ENCODE measurements at regions not wholly inside any gene's neighbourhood (a gene's known extent, or its start where the extent isn't known, plus 50 kb on each side); places are given as distances from the start of the nearest gene placed in this dataset.

DNA sequence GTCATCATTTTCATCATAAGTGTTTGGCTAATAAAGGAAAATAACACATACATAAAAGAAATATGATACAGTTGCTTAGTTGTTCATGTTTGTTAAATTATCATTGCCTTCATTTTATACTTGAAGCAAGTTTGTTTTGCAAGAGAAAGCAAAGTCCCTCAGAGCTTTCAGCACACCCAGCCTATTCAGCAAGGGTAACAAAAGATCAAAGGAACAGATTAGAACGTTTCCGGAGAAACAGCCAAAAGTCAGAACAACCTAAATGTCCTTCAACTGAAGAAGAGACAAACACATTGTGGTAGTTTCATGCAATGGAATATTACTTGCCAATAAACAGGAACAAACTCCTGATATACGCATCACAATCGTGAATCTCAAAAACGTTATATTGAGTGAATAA is 380.7 kb downstream of the MZT1 start:
- H3K4me1 ChIP-seq (ENCODE audit: insufficient read depth, low read length, severe bottlenecking): no peaks in the 10 kb centered on the region
- no peak overlapping the region for H3K9ac ChIP-seq (ENCODE audit: low read length)
- no peaks in the 10 kb centered on the region for H3K36me3 ChIP-seq (ENCODE audit: insufficient read depth, low read length)
- H3K27ac ChIP-seq (ENCODE audit: low read depth, low read length, poor library complexity, severe bottlenecking): no peak overlapping the region
- H3K9me2 ChIP-seq (ENCODE audit: low read depth, low read length): no peaks in the 10 kb centered on the region
- no peak overlapping the region for H3K4me3 ChIP-seq (ENCODE audit: low read depth, low read length, poor library complexity, severe bottlenecking)
- TF ChIP-seq CTCF (IDR thresholded peaks at IDR 0.05; ENCODE audit: low read length) (no peak), EZH2 (IDR thresholded peaks at IDR 0.05; ENCODE audit: borderline replicate concordance, low read length) (no peak)
- no peaks in the 10 kb centered on the region for H3K79me2 ChIP-seq (ENCODE audit: insufficient read depth, low read length)
- H2AFZ ChIP-seq (ENCODE audit: low read length): no peak overlapping the region
- no peaks in the 10 kb centered on the region for H3F3A ChIP-seq (ENCODE audit: insufficient read depth, low read length)
- no peak overlapping the region for H3K4me2 ChIP-seq (ENCODE audit: low read length)
- no peaks in the 10 kb centered on the region for H4K20me1 ChIP-seq (ENCODE audit: insufficient read depth, low read length)
- H3K9me3 ChIP-seq (ENCODE audit: low read length): no peaks in the 10 kb centered on the region
- H3K27me3 ChIP-seq (ENCODE audit: insufficient read depth, low read length): no peaks in the 10 kb centered on the region

DNA sequence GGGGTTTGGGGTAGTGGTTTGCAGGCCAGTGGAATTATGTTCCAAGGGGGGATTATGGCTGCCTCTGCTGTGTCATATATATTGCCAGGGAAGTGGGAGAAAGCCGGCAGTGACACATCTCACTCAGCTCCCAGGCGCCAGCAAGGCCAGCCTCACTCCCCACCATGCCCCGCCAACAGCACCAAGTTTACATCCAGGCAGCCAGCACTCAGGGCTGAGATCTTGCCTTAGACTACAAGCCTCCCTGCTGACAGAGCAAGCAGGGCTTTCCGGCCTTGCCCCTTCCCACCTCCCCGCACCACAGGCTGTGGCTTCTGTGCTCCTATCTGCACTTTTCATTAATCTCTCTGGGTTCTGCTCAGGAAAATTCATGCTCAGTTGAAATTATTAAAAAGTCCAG is 385.1 kb downstream of the MZT1 start:
- Histone ChIP-seq H3K9me2 (ENCODE audit: low read depth, low read length) (no peaks in the 10 kb centered on the region), H3K27ac (ENCODE audit: low read depth, low read length, poor library complexity, severe bottlenecking) (no peak overlapping the region), H3K9ac (ENCODE audit: low read length) (no peak overlapping the region), H3K9me3 (ENCODE audit: low read length) (no peaks in the 10 kb centered on the region), H3K4me3 (ENCODE audit: low read depth, low read length, poor library complexity, severe bottlenecking) (no peak overlapping the region), H4K20me1 (ENCODE audit: insufficient read depth, low read length) (no peaks in the 10 kb centered on the region), H3K27me3 (ENCODE audit: insufficient read depth, low read length) (no peaks in the 10 kb centered on the region), H3K36me3 (ENCODE audit: insufficient read depth, low read length) (no peaks in the 10 kb centered on the region), H2AFZ (ENCODE audit: low read length) (no peak overlapping the region), H3K4me2 (ENCODE audit: low read length) (no peak overlapping the region), H3K79me2 (ENCODE audit: insufficient read depth, low read length) (no peaks in the 10 kb centered on the region), H3K4me1 (ENCODE audit: insufficient read depth, low read length, severe bottlenecking) (no peaks in the 10 kb centered on the region), H3F3A (ENCODE audit: insufficient read depth, low read length) (no peaks in the 10 kb centered on the region)
- TF ChIP-seq CTCF (IDR thresholded peaks at IDR 0.05; ENCODE audit: low read length) (no peak), EZH2 (IDR thresholded peaks at IDR 0.05; ENCODE audit: borderline replicate concordance, low read length) (no peak)

- Histone ChIP-seq H3K4me3 (ENCODE audit: low read depth, low read length, poor library complexity, severe bottlenecking) (no peak overlapping the region), H3F3A (ENCODE audit: insufficient read depth, low read length) (no peaks in the 10 kb centered on the region), H4K20me1 (ENCODE audit: insufficient read depth, low read length) (no peaks in the 10 kb centered on the region), H3K4me1 (ENCODE audit: insufficient read depth, low read length, severe bottlenecking) (no peaks in the 10 kb centered on the region), H3K9me2 (ENCODE audit: low read depth, low read length) (no peaks in the 10 kb centered on the region), H3K27ac (ENCODE audit: low read depth, low read length, poor library complexity, severe bottlenecking) (no peak overlapping the region), H3K36me3 (ENCODE audit: insufficient read depth, low read length) (no peaks in the 10 kb centered on the region), H3K9me3 (ENCODE audit: low read length) (no peaks in the 10 kb centered on the region), H3K4me2 (ENCODE audit: low read length) (no peak overlapping the region), H2AFZ (ENCODE audit: low read length) (no peak overlapping the region), H3K9ac (ENCODE audit: low read length) (no peak overlapping the region), H3K79me2 (ENCODE audit: insufficient read depth, low read length) (no peaks in the 10 kb centered on the region), H3K27me3 (ENCODE audit: insufficient read depth, low read length) (no peaks in the 10 kb centered on the region)
- TF ChIP-seq CTCF (IDR thresholded peaks at IDR 0.05; ENCODE audit: low read length) (peak; percentile 39; the same call in 1 of the 2 replicates), EZH2 (IDR thresholded peaks at IDR 0.05; ENCODE audit: borderline replicate concordance, low read length) (no peak)
Observed at GRCh38 chr13:72341904-72342303, 385.5 kb downstream of the MZT1 start.

Measured in OCI-LY1 (cell line).